ENCODE measurements at regions not wholly inside any gene's neighbourhood (a gene's known extent, or its start where the extent isn't known, plus 50 kb on each side); places are given as distances from the start of the nearest gene placed in this dataset.

DNA sequence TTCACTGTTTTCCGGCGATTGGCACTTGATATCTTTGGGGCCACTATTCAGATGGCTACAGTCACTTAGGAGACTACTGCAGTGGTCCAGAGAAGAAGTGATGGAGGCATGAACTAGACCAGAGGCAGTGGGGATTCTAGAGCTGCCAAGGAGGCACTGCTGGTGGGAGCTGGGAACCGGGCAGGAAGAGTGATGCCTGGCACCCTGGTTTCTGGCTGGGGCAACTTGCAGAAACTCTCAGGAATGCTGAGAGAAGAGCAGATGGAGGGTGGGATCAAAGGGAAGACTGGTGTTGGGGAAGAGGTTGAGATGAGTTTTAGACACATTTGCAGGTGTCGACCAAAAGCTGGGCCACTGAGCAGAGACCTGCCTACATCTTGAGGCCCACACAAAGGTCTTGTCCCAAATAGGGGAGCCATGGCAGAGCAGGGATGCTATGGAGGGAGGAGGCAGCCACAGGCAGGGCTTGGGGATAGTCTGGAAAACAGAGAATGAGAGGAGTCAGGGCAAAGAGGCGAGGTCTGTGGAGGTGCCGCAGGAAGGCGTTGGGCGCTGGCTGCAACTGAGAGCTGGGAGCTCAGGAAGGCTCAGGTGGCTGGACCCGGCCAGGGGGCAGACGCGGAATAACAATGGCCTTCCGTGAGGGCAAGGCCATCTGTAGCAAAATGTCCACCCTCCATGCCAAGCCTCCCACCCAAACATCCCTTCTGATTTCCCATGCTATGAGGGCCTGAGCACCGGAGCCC lies 118.9 kb downstream of the TOMM20 start:
- DNase-seq = no peak

DNA sequence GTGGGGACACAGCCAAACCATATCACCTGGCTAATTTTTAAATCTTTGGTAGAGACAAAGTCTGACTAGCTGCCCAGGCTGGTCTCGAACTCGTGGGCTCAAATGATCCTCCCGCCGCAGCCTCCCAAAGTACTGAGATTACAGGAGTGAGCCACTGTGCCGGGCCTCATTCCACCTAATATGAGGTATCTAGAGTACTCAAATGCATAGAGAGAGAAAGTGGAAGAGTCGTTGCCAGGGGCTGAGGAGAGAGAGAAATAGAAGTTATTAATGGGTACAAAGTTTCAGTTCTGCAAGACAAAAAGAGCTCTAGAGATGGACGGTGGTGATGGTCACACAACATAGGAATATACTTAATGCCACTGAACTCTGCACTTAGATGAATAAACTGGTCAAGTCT lies 119.6 kb downstream of the TOMM20 start:
- DNase-seq = no peak

DNA sequence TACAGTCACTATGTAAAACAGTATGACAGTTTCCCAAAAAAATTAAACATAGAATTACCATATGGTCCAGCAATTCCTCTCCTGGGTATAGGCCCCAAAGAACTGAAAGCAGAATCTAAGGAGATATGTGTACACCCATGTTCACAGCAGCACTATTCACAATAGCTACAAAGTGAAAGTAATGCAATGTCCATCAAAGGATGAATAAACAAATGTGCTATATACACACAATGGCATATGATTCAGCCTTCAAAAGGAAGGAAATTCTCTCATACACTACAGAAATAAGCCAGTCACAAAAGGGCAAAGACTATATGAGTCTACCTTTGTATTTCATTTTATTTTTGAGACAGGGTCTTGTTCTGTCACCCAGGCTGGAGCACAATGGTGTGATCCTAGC lies 120.4 kb downstream of the TOMM20 start:
- no peak for DNase-seq

DNA sequence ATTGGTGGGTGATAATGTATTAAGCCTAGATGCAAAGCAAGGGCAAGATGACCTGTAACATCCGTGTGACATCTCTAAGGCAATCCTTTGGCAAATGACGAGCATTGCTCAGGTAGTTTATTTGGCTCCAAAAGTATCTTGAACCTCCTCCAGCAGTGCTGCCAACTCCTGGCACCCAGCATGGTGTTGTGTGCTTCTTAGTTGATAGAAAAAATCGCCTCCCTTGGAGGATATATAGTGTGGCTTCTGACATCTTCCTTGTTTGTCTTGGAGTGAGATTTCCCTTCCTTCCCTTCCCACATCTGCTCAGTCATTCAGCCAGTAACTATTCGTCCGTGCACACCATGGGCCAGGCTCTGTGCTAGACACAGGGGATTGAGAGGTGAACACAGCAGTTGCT lies 121.8 kb downstream of the TOMM20 start:
- DNase-seq = no peak

DNA sequence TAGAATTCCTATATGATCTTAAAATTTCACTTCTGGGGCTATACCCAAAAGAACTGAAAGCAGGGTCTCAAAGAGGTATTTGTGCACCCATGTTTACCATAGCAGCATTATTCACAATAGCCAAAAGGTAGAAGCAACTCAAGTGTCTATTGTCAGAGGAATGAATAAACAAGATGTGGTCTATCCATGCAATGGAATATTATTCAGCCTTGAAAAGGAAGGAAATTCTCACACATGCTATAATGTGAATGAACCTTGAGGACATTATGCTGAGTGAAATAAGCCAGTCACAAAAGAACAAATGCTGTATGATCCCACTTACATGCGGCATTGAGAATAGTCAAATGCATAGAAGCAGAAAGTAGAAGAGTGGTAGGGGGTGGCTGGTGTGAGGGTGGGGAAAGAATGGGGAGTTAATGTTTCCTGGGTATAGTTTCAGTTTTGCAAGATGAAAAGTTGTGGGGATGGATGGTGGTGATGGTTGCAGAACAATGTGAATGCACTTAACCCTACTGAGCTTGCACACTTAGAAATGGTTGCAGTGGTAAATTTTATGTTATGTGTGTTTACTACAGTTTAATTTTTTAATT lies 122.4 kb downstream of the TOMM20 start:
- no peak for DNase-seq

DNA sequence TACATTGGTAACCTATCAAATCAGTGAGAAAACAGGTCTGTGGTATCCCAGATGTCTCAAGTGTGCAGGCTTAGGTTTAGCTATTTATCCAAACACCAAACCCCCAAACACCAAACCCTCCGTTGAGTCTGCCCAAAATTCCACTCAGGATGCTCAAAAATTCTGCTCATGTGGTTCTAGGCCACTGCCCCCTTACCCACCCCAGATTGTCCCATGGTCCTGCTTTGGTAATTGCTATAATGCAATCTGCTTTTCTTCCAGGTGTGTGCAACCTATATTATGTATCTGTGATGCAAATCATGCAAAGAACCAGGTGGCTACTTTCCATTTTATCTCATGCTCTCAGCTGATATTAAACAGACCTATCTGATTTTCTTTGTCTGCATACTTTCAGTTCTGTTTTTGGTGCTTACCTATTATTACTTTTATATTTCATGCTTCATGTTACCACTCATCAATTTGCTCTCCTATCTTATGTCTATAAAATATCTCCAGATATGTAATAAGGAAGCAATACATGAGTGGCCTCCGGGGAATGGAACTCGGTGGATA lies 123.7 kb downstream of the TOMM20 start:
- no peak for DNase-seq

DNA sequence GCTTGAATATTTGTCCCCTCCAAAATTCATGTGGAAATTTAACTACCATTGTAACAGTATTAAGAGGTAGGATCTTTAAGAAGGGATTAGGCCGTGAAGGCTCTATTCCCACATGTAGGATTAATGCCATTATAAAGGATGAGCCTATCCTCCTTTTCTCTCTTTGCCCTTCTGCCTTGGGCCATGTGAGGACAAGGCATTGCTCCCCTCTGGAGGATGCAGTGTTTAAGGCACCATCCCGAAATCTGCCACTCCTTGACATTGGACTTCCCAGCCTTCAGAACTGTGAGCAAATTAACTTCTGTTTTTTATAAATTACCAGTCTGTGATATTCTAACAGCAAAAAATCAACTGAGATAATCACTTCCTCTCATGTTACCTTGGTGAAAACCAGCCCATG lies 124.4 kb downstream of the TOMM20 start:
- DNase-seq = peak; percentile 97

DNA sequence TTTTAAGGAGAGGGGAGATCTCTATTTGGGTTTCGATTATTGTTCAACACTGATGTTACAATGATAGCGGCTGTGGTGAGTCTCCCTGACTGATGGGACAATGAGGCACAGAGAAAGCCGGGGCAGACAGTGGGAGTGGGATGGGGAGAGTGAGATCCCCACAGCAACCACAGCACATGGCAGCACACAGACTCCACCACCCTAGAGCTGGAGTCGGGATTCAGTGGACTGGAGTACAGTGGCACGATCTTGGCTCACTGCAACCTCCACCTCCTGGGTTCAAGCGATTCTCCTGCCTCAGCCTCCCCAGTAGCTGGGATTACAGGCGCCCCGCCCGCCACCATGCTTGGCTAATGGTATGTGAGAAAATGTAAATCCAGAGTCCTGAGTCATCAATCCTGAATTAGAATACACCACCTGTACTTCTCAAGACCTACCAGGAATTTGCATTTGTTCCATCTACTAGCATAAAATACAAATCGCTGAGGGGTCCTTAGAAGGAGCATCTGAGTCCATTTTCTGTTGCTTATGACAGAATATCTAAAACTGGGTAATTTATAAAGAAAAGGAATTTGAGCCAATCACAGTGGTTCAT lies 125.8 kb downstream of the TOMM20 start:
- no peak for DNase-seq

DNA sequence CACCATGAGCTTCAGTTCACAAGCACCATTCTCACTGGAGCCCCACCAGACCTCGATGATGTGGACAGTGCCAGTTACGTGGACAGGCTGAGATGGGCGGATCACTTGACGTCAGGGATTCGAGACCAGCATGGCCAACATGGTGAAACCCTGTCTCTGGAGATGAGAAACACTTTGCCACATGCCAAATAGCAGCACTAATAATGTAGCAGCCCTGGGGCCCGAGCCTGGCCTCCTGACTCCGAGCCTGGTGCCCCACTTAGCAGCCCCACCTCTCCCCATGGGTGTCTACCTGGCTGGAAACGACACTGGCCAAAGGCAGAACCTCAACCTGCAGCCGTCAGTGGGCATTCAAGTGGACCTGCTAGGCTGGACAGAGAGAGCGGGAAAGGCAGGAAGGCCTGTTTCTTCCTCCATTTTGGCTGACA lies 129.1 kb downstream of the TOMM20 start:
- no peak for DNase-seq

DNA sequence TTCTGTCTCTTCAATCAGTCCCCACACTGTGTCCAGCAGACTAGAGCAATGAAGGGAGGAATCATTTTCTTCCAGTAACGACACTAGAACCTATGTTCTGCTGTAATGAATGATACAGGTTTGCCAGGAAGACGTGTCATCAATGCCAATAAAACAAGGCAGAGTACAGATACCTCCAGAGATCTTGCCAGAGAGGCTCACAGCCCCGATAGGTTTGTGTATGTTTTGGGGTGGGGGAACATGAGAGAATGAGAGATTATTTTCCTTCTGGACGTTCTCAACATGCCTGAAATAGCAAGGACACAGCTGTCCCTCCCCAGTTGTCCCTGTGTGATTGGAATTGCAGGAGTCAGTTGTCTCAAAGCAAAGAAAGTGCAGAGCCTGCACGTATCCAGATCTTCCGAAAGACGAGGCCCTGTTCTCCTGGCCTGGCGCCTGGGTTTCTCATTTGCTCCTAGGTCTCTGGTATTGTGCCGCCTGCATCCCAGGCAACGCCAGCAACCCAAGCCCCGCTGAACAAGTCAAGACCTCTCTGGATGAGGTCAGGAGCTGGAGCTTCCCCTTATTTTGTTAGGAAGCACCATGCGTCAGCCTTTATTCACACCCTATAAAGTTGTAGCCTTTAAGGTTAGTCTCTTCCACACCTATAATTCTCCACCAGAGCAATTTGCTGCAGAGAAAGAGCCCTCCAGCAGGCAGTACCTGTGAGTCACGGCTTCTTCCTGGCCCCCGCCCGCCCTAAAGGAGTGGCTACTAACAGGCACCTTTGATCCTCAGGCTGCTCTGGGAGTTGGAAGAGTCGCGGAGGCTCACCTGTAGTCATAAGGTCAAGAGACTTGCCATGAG lies 130.5 kb downstream of the TOMM20 start:
- no peak for DNase-seq

DNA sequence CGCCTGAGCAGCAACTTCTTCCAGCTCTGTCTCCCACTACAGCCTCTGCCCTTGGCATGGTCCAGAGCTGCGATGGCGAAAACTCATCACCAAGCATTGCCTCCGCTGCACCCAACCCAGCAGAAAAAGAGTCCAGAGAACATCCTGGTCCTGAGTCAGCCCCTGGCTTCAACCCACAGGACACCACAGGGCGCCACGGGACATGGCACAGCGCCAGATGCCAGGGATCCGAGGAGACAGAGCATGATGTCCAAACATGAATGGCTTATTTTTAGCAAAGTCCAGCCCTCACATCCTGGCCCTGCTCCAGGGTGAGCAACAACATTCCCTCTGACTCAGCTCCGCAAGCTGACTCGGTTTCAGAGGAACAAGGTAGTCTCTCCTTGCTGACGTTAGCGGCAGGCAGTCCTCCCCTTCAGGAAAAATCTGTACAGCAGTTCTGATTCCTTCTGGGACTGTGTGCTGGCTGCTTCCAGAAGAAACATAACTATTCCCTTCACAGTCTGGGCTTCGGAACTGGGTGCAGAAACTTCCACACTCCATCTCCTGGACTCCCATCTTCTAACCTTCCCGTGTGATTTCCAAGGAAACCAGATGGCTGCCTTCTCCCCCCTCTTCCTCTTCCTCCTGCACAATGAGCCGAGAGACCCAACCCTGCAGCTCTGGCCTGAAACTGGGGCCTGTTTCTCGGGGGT lies 131.3 kb downstream of the TOMM20 start:
- DNase-seq = no peak

DNA sequence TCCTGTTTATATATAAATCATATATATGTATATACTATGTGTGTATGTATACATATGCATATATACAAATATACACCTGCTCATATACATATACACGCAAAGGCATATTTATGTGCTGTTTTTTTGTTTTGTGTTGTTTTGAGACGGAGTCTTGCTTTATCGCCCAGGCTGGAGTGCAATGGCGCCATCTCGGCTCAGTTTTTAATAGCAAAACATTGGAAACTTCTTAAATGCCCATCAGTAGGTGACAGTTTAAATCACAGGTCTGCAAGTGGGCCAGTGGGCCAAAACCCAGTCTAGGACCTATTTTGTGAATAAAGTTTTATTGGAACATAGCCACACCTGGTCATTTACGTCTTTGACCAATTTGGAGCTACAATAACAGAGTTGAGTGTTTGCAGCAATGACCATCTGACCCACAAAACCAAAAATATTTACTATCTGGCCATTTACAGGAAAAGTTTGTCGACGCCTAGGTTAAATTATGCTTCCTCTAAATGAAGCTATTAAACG lies 132.3 kb downstream of the TOMM20 start:
- DNase-seq = no peak

DNA sequence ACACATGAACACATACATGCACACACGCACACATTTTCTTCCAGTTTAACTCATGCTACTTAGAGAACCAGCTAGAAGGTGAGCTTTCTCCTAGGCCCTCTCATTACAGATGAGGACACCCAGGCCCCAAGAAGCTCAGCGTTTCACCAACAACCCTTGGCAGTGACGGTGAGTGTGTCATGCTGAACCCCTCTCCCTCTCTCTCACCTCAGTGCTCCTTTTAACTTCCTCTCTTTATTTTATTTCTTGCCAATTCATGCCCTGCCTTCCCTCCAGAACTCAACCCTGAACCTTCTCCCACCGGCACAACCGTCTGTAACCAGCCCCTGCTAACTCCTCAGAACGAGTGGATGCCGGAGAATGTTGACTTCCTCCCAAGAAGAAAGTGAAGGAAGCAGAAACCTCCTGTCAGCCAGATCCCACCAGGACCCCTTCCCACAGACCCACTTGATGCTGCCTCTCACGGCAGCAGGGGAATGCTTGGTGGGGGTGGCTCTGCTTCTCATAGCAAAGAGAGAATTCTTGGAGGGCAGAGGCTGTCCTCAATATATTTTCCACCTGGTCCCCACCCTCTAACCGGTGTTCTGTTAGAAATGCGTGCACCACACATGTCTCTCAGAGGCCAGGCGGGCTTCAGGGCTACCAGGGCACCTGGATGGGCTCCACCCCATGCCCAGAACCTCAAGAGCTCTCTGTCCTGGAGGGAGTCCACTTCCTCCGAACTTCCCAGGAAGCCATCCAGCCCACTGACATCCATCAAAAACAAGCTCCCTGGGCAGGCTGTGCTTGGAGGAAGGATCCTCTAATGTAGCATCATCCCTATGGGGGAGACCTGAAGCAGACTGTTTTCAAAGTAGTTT lies 134.0 kb downstream of the TOMM20 start:
- DNase-seq = no peak

DNA sequence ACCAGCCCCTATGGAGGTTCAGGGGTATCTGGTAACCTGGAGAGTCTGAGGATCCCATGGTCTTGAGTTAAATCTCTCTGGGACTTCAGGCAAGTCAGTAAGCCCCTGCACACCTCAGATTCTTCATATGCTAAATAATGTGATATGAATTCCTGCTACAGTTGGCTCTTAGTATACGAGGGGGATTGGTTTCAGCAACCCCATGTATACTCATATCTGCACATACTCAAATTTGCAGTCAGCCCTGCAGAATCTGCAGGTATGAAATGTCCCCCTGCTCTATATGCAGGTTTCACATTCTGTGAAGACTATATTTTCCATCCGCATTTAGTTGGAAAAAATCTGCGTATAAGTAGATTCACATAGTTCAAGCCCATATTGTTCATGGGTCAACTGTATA lies 136.6 kb downstream of the TOMM20 start:
- DNase-seq = no peak

DNA sequence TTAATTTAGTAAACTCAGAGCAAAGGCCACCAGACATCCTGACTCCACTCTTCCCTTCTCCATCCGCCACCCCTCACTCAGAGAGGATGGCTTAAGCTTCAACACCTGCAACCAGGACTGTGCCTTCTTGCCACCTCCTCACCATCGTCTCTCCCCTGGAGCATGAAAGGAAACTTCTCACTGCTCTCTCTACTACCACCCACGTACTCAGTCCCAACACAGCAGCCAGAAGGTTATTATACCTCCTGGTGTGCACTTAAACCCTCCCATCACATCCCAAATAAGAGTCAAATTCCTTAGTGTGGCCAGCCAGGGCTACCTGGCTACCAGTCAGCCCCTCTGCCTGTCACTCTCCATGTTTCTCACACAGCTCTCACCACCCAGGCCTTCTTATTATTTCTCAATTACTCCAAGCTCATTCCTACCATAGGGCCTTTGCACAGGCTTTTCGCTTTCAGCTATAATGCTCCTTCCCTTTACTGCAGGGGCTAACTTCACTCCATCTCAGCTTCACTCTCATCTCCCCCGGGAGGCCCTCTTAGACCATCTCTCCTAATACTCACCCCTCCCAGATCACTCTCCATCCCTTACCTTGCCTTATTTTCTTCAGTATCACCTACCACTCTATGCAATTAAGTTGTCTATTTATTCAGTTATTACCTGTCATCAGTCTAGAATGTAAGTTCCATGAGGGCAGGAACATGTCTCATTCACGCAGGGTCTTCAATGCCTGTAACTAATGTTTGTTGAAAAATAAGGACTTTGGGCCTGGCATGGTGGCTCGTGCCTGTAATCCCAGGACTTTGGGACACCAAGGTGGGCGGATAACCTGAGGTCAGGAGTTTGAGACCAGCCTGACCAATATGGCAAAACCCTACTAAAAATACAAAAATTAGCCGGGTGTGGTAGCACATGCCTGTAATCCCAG lies 137.5 kb downstream of the TOMM20 start:
- DNase-seq = no peak

DNA sequence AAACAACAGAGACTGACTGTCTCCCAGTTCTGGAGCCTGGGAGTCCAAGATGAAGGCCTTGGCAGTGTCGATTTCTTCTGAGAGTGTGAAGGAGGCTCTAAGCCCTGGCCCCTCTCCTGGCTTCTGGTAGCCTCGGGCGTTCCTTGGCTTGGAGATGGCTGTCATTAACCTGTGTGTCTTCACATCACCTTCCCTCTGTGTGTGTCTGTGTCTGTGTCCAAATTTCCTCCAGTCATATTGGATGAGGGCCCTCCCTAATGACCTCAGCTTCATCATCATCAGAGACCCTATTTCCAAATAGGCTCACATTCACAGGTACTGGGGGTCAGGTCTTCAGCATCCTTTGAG lies 138.3 kb downstream of the TOMM20 start:
- DNase-seq = no peak

DNA sequence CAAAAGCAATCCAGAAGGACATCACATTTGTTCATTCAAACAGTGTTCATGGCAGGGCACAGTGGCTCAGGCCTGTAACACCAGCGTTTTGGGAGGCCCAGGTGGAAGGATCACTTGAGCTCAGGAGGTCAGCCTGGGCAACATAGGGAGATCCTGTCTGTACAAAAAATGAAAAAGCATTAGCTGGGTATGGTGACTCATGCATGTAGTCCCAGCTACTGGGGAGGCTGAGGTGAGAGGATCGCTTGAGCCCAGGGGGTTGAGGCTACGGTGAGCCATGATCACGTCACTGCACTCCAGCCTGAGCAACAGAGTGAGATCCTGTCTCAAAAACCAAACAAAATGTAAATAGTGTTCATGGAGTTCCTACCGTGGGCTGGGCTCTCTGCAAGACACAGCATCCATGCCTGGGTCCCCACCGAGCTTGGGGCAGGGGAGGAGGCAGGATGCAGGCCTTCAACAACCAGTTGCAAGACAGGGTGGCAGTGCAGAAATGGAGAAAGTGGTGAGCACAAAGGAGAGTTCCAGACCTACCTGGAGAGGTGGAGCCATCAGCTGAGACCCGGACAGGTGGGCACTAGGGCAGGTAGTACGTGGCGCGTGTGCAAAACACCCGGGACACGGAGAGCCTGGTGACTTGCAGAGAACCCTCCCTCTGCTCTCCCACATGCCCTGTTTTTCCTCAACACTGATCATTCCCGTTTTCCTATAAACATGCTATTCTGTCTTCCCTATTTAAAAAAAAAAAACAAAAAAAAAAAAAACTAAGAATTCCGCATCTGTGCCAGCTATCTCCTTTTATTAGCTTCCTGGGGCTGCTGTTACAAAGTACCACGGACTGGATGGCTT lies 138.9 kb downstream of the TOMM20 start:
- DNase-seq = no peak

DNA sequence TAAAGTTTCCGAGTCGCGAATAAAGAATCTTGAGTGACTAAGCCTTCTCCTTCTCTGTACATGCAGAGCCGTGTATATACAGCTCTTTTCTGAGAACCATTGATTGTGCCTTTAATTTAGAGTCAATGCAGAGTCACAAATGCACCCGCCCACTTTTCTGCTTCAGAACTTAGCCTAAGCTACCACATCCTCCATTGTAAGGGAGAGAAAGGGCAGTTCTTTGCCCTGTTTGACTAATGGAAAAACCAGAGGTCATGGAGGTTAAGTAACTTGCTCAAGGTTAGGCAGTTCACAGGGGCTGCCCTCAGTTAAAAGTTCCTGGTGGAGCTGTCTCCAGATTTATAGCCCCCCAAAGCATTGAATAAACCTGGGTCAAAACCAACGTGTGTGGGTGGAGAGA lies 139.6 kb downstream of the TOMM20 start:
- DNase-seq = no peak

DNA sequence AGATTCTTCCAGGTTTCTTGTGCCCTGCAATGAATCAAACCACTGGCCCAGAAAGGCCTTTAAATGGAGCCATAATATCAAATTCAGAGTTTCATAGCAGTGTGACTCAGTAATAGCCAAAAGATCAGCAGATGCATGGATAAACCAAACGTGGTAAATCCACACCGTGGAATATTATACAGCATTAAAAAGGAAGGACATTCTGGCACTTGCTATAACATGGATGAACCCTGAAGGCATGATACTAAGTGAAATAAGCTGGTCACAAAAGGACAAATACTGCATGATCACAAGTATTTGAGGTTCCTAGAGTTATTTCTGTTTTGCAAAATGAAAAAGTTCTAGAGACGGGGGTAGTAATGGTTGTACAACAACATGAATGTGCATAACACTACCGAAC lies 140.1 kb downstream of the TOMM20 start:
- DNase-seq = no peak

DNA sequence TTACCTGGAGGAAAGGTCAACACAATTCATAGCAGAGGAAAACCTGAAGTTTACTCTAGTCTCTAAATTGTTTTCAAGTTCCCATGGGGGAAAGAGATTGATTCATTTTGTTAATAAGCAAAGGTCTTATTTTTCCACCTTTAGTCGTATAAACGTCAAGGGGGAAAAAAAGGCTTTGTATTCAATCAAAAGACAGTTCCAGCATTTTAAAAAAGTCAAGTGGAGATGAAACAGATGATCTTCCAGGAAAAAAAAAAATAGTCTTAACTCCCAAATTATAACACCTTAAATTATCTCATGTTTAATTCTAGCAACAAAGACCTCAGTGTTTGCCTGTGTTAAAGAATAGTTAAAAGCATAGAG lies 140.5 kb downstream of the TOMM20 start:
- no peak for DNase-seq
